ENCODE measurements at regions not wholly inside any gene's neighbourhood (a gene's known extent, or its start where the extent isn't known, plus 50 kb on each side); places are given as distances from the start of the nearest gene placed in this dataset.
A peak's percentile ranks its signal among the peaks of the same experiment; 100 is the strongest.
"Not testable (repeated sequence)": the region's sequence is repeated elsewhere in the genome, so short reads cannot be mapped to it uniquely, and the experiment has no call there.

- H3K4me1 ChIP-seq (ENCODE audit: control insufficient read depth, insufficient read depth, low read length, poor library complexity, severe bottlenecking); H3K4me3 ChIP-seq (ENCODE audit: extremely low read depth, insufficient read depth, low read length, poor library complexity, severe bottlenecking); H3K27ac ChIP-seq (ENCODE audit: low read depth, low read length, severe bottlenecking); H3K9me3 ChIP-seq (ENCODE audit: control insufficient read depth, low read length); H3K36me3 ChIP-seq (ENCODE audit: control insufficient read depth, insufficient read depth, low read length): not testable (repeated sequence)
- WGBS, 2 experiments (ENCODE audit: insufficient coverage in 2 of 2), result 97 to 100% methylated on average over 6 to 10 of the region's 25 CpGs
Measured at GRCh38 chr5:130596647-130597046, 568.4 kb downstream of the HINT1 start.

DNA sequence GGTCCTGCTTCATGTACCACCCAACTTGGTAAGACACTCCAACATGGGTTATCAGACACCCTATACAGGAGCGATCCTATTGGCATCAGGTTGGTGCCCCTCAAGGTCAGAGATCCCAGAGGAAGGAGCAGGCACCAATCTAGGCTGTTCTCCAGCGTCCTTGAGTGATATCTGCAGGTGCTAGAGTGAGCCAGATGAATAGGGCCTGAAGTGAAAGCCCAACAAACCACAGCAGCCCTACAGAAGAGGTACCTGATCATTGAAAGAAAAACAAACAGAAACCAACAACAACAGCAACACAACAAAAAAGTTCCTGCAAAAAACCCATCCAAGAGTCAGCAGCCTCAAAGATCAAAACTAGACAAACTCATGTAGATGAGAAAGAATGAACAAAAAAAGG lies 584.8 kb downstream of the HINT1 start:
- 43 to 88% methylated on average over 1 of the region's 2 CpGs for WGBS, 2 experiments (ENCODE audit: insufficient coverage in 2 of 2)
- Histone ChIP-seq H3K9me3 (ENCODE audit: control insufficient read depth, low read length) (no peaks in the 10 kb centered on the region), H3K4me1 (ENCODE audit: control insufficient read depth, insufficient read depth, low read length, poor library complexity, severe bottlenecking) (no peaks in the 10 kb centered on the region), H3K27ac (ENCODE audit: low read depth, low read length, severe bottlenecking) (no peak overlapping the region), H3K4me3 (ENCODE audit: extremely low read depth, insufficient read depth, low read length, poor library complexity, severe bottlenecking) (no peak overlapping the region), H3K36me3 (ENCODE audit: control insufficient read depth, insufficient read depth, low read length) (no peaks in the 10 kb centered on the region)

DNA sequence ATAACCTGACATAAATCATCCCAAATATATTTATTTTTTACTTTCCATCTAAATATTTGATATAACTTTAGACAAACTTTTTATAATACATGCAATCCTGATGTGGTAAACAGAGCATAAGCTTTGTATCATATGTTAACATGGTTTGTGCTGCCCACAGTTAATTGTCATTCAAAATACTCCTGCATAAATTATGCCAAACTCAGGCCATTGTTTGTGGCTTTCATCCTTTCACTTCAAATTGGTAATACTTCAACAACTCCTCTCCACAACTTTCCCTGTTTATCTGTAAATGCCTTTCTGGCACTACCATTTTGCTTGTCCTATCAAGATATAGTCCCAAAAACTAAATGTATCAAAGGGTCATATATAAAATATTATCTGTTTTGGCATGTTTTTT lies 586.7 kb downstream of the HINT1 start:
- no peaks in the 10 kb centered on the region for H3K4me1 ChIP-seq (ENCODE audit: control insufficient read depth, insufficient read depth, low read length, poor library complexity, severe bottlenecking)
- H3K27ac ChIP-seq (ENCODE audit: low read depth, low read length, severe bottlenecking), result no peak overlapping the region
- no peaks in the 10 kb centered on the region for H3K9me3 ChIP-seq (ENCODE audit: control insufficient read depth, low read length)
- H3K36me3 ChIP-seq (ENCODE audit: control insufficient read depth, insufficient read depth, low read length), result no peaks in the 10 kb centered on the region
- H3K4me3 ChIP-seq (ENCODE audit: extremely low read depth, insufficient read depth, low read length, poor library complexity, severe bottlenecking), result no peak overlapping the region

DNA sequence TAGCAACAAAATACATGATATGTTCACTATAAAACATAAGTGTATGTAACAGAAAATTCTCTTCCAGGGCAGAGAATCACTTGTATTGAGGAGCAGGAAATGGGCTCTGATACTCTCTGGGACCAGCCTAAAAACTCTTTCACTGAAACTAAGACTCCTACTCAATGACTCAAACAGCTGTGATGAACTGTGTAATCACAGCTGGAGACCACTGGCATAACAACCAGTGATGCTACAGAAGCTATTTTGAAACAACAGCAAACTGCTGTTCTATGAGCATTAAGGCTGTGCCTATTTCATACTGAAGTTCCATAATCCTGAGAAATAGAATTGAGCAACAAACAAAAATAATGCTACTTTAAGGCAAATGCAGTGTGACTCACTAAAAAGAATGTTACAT lies 594.0 kb downstream of the HINT1 start:
- Histone ChIP-seq H3K27ac (ENCODE audit: low read depth, low read length, severe bottlenecking) (no peak overlapping the region), H3K4me1 (ENCODE audit: control insufficient read depth, insufficient read depth, low read length, poor library complexity, severe bottlenecking) (no peaks in the 10 kb centered on the region), H3K36me3 (ENCODE audit: control insufficient read depth, insufficient read depth, low read length) (no peaks in the 10 kb centered on the region), H3K4me3 (ENCODE audit: extremely low read depth, insufficient read depth, low read length, poor library complexity, severe bottlenecking) (no peak overlapping the region), H3K9me3 (ENCODE audit: control insufficient read depth, low read length) (no peaks in the 10 kb centered on the region)

DNA sequence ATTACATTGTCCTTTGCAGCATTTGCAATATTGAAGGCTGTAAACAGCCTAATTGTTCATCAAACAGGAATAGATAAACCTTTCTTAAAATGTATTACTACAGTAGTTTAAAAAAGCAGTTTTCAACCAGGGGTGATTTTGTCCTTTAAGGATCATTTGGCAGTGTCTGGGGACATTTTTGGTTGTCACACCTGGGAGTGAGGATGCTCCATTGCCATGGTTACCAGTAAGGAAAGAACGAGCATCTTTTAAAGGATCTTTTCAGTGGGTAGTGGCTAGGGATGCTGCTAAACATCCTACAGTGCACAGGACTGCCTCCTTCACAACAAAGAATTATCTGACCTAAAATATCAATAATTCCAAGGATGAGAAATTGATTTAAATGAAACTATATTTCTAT lies 596.3 kb downstream of the HINT1 start:
- H3K4me3 ChIP-seq (ENCODE audit: extremely low read depth, insufficient read depth, low read length, poor library complexity, severe bottlenecking), result no peak overlapping the region
- no peaks in the 10 kb centered on the region for H3K36me3 ChIP-seq (ENCODE audit: control insufficient read depth, insufficient read depth, low read length)
- WGBS, 2 experiments (ENCODE audit: insufficient coverage in 2 of 2), result no CpG with 5 or more reads among the region's 1 CpG
- H3K27ac ChIP-seq (ENCODE audit: low read depth, low read length, severe bottlenecking), result no peak overlapping the region
- no peaks in the 10 kb centered on the region for H3K9me3 ChIP-seq (ENCODE audit: control insufficient read depth, low read length)
- no peaks in the 10 kb centered on the region for H3K4me1 ChIP-seq (ENCODE audit: control insufficient read depth, insufficient read depth, low read length, poor library complexity, severe bottlenecking)

GRCh38 chr5:130555429-130555828 lies 609.6 kb downstream of the HINT1 start:
- no peaks in the 10 kb centered on the region for H3K36me3 ChIP-seq (ENCODE audit: control insufficient read depth, insufficient read depth, low read length)
- H3K4me1 ChIP-seq (ENCODE audit: control insufficient read depth, insufficient read depth, low read length, poor library complexity, severe bottlenecking), result peaks cover 3% of the 10 kb centered on the region
- H3K9me3 ChIP-seq (ENCODE audit: control insufficient read depth, low read length), result peaks cover 4% of the 10 kb centered on the region
- no peak overlapping the region for H3K27ac ChIP-seq (ENCODE audit: low read depth, low read length, severe bottlenecking)
- 91 to 92% methylated on average over 3 of the region's 3 CpGs for WGBS, 2 experiments (ENCODE audit: insufficient coverage in 2 of 2)
- no peak overlapping the region for H3K4me3 ChIP-seq (ENCODE audit: extremely low read depth, insufficient read depth, low read length, poor library complexity, severe bottlenecking)

DNA sequence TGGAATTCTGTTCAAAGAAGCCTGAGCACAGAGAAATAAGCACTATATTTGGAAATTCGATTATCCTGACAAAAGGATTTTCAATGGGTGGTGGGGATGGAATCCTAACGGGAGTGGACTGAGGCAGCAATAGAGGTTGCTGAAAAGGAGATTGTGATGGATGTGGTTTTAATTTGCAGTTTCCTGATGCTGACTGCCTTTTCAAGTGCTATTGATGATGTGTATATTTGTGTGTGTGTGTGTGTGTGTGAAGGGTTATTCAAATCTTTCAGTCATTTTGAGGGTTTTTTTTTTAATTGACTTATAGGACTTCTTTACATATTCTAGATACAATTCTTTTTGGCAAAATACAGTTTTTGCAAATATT lies 614.5 kb downstream of the HINT1 start:
- peak overlapping the region; percentile 80 for H3K27ac ChIP-seq (ENCODE audit: low read depth, low read length, severe bottlenecking)
- H3K4me3 ChIP-seq (ENCODE audit: extremely low read depth, insufficient read depth, low read length, poor library complexity, severe bottlenecking), result no peak overlapping the region
- WGBS, 2 experiments (ENCODE audit: insufficient coverage in 2 of 2), result 63 to 69% methylated on average over 2 of the region's 2 CpGs
- peaks cover 7% of the 10 kb centered on the region for H3K4me1 ChIP-seq (ENCODE audit: control insufficient read depth, insufficient read depth, low read length, poor library complexity, severe bottlenecking)
- H3K36me3 ChIP-seq (ENCODE audit: control insufficient read depth, insufficient read depth, low read length), result no peaks in the 10 kb centered on the region
- H3K9me3 ChIP-seq (ENCODE audit: control insufficient read depth, low read length), result peaks cover 11% of the 10 kb centered on the region

- peak overlapping the region; percentile 80 for H3K27ac ChIP-seq (ENCODE audit: low read depth, low read length, severe bottlenecking)
- H3K4me3 ChIP-seq (ENCODE audit: extremely low read depth, insufficient read depth, low read length, poor library complexity, severe bottlenecking), result no peak overlapping the region
- 63 to 83% methylated on average over 4 to 5 of the region's 5 CpGs for WGBS, 2 experiments (ENCODE audit: insufficient coverage in 2 of 2)
- no peaks in the 10 kb centered on the region for H3K36me3 ChIP-seq (ENCODE audit: control insufficient read depth, insufficient read depth, low read length)
- H3K4me1 ChIP-seq (ENCODE audit: control insufficient read depth, insufficient read depth, low read length, poor library complexity, severe bottlenecking), result peaks cover 7% of the 10 kb centered on the region
- peaks cover 16% of the 10 kb centered on the region for H3K9me3 ChIP-seq (ENCODE audit: control insufficient read depth, low read length)
Measured at GRCh38 chr5:130549884-130550561, 615.0 kb downstream of the HINT1 start.

DNA sequence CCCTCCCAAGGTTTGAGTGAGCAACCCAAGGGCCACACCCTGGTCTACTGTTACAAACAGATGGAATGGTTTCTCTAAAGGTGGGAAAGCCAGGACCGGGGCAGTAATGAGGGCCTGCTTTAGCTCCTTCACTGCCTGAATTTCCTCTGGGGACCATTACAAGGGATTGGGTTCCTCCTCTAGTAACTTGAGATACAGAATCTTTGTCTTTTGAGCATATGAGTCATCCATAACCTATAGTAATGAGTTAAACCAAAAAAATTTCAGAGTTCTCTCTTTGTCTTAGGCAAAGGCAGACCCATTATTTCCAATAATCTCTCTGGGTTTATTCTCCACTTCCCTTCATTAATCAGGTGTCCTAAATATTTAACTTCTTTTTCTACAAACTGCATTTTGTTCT lies 618.8 kb downstream of the HINT1 start:
- WGBS, 2 experiments (ENCODE audit: insufficient coverage in 2 of 2), result no CpG with 5 or more reads among the region's 1 CpG
- Histone ChIP-seq H3K4me1 (ENCODE audit: control insufficient read depth, insufficient read depth, low read length, poor library complexity, severe bottlenecking) (peaks cover 7% of the 10 kb centered on the region), H3K9me3 (ENCODE audit: control insufficient read depth, low read length) (peaks cover 37% of the 10 kb centered on the region), H3K36me3 (ENCODE audit: control insufficient read depth, insufficient read depth, low read length) (no peaks in the 10 kb centered on the region), H3K4me3 (ENCODE audit: extremely low read depth, insufficient read depth, low read length, poor library complexity, severe bottlenecking) (no peak overlapping the region), H3K27ac (ENCODE audit: low read depth, low read length, severe bottlenecking) (no peak overlapping the region)

DNA sequence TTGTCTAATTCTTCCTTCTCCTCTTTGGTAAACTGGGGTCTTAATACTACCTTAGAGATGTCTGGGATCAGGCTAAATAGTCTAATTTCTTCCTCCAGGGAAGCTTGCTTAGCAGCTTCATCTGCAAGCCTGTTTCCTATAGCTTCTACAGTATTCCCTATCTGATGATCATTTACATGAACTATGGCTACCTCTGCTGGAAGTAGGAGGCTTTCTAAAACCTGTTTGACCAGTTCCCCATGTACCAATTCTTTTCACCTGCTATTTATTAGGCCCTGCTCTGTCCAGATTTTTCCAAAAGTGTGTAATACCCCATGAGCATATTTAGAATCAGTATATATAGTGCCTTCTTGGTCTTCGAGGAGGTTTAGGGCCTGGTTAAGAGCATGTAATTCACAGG lies 619.8 kb downstream of the HINT1 start:
- H3K4me1 ChIP-seq (ENCODE audit: control insufficient read depth, insufficient read depth, low read length, poor library complexity, severe bottlenecking), result peaks cover 3% of the 10 kb centered on the region
- no peak overlapping the region for H3K27ac ChIP-seq (ENCODE audit: low read depth, low read length, severe bottlenecking)
- no peaks in the 10 kb centered on the region for H3K36me3 ChIP-seq (ENCODE audit: control insufficient read depth, insufficient read depth, low read length)
- H3K9me3 ChIP-seq (ENCODE audit: control insufficient read depth, low read length), result peaks cover 37% of the 10 kb centered on the region
- no peak overlapping the region for H3K4me3 ChIP-seq (ENCODE audit: extremely low read depth, insufficient read depth, low read length, poor library complexity, severe bottlenecking)
- WGBS, 2 experiments (ENCODE audit: insufficient coverage in 2 of 2), result no CpG with 5 or more reads among the region's 1 CpG

GRCh38 chr5:130541617-130542221 lies 623.3 kb downstream of the HINT1 start:
- Histone ChIP-seq H3K4me3 (ENCODE audit: extremely low read depth, insufficient read depth, low read length, poor library complexity, severe bottlenecking) (no peak overlapping the region), H3K9me3 (ENCODE audit: control insufficient read depth, low read length) (peaks cover 36% of the 10 kb centered on the region), H3K27ac (ENCODE audit: low read depth, low read length, severe bottlenecking) (no peak overlapping the region), H3K36me3 (ENCODE audit: control insufficient read depth, insufficient read depth, low read length) (no peaks in the 10 kb centered on the region), H3K4me1 (ENCODE audit: control insufficient read depth, insufficient read depth, low read length, poor library complexity, severe bottlenecking) (no peaks in the 10 kb centered on the region)
- WGBS, 2 experiments (ENCODE audit: insufficient coverage in 2 of 2), result 67 to 80% methylated on average over 1 of the region's 3 CpGs
